Medulla oblongata (tissue), 1 donor: ENCODE measurements at regions not wholly inside any gene's neighbourhood (a gene's known extent, or its start where the extent isn't known, plus 50 kb on each side); places are given as distances from the start of the nearest gene placed in this dataset.
"Not testable (repeated sequence)": the region's sequence is repeated elsewhere in the genome, so short reads cannot be mapped to it uniquely, and the experiment has no call there.

ENCODE experiments used
- DNase-seq: peaks from one replicate; pipeline ENCODE4 v3.0.0-alpha.2; 2015; ENCODE audit errors: extremely low spot score

DNA sequence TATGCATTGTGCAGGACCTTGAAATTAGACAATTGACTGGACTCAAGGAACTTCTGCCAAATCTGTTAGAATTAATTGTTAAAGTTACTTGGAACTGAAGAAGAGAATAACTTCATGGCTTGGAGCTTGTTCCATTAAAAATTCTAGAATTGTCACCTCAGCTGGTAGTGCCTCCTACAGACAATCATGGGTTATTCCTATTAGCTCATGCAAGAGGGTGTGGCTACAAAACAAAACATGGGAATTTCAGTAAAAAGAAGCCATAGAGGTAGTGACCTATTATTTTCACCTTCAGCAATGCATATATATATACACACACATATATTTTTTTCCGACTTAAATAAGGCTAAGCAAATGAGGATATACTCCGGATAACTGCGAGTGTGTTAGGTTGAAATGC is 181.9 kb upstream of the DTNA start:
- DNase-seq = no peak

DNA sequence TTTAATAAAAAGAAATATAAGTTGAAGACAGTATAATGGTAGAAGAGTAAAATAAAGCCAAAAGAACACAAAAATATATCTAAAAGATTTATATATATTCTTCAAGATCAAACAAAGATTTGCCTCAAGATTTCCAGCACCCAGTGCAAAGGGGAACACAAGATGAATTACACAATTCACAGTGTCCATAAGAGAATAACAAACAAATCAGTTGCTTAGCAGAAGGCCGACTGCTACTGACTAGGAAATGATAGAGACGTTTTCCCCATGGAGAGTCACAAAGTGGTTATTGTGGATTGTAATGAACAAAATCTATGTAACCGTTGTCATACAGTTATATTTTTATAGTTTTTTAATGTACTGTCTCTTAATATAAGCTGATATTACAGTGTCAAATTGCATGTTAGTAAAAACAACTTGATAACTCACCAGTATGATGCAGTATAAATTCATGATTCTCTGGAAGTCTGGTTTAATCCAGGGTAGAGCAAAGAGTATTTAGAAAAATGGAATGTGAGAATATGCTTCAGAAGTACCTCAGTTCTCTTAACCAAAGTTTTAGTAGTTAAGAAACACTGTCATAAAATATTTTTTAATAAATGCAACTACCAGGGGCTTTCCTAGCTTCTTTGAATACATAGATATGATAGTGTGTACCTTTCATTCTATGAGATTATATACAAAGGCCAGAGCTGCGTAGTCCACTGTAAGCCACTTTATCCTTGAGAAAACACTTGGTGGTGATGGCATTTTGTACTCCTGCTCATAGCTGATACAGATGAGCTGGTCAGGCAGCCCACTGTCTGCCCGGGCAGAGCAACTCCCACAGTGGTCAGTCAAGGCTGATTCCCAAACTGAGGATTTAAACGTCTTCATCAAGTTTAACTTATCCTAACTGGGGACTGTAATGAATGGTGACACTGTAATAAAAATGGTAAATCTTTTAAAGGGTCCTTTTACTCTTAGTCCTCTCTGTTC is 180.5 kb upstream of the DTNA start:
- peak; percentile 24 for DNase-seq

DNA sequence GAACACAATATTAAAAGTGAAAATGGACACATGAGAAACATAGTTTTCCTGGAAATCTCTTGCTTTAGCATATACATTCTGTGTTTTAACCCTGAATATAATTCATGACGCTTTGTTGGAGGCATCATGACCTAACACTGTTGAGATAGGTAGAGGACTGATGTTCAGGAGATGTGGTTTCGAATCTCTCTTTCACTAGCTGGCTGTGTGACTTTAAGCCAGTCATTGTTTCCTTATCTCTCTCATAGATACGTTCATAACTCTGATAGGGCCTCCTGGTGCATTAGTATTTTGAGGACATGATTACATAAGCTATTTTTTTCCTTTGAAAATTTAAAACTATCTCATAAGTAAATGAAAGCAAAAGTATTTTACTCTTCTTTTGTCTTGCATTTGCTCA is 179.0 kb upstream of the DTNA start:
- DNase-seq = no peak

DNA sequence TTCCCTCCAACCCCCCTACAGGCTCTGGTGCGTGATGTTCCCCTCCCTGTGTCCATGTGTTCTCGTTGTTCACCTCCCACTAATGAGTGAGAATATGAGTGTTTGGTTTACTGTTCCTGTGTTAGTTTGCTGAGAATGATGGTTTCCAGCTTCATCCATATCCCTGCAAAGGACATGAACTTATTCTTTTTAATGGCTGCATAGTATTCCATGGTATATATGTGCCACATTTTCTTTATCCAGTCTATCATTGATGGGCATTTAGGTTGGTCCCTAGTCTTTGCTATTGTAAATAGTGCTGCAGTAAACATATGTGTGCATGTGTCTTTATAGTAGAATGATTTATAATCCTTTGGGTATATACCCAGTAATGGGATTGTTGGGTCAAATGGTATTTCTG is 175.5 kb upstream of the DTNA start:
- not testable (repeated sequence) for DNase-seq

- DNase-seq = no peak
These were observed 169.2 kb upstream of the DTNA start for GRCh38 chr18:34540897-34541296.

GRCh38 chr18:34542625-34543024 is 167.5 kb upstream of the DTNA start:
- no peak for DNase-seq

GRCh38 chr18:34543356-34543755 is 166.7 kb upstream of the DTNA start:
- no peak for DNase-seq

DNA sequence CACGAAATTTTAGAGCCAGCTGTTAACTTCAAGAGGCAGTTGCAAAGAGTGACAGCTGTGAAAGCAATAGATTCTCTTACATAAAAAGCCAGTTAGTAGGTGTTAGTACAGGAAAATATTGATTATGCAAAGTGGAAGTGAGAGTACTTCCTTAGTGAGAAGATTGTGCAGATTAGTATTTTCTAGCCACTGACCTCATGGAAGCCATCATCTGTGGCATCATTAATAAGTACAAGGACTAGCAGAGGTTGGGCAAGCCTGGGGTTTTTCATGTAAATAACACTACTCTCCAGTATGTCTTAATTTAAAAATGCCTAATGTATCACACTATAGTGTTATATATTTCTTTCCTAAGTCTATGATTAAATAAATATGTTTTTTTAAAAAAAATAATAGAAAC is 166.2 kb upstream of the DTNA start:
- DNase-seq = no peak

DNA sequence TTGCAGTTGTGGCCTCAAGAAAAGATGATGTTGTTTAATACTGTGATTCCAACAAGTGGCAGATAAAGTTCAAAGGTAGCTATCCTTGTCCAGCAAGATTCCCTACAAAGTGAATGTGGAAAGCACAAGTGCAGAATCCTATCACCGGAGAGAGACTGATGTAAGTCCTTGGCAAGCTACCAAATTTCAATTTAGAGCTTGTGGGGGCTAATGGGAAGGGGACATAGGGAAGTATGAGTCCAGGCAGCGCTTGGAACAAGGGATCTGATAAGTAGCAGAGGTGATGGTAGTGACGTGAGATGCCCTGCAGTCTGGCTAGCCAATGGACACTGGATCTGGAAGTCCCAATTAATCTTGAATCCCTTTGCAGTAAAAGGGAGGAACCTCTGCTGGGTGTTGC is 165.2 kb upstream of the DTNA start:
- DNase-seq = no peak

DNA sequence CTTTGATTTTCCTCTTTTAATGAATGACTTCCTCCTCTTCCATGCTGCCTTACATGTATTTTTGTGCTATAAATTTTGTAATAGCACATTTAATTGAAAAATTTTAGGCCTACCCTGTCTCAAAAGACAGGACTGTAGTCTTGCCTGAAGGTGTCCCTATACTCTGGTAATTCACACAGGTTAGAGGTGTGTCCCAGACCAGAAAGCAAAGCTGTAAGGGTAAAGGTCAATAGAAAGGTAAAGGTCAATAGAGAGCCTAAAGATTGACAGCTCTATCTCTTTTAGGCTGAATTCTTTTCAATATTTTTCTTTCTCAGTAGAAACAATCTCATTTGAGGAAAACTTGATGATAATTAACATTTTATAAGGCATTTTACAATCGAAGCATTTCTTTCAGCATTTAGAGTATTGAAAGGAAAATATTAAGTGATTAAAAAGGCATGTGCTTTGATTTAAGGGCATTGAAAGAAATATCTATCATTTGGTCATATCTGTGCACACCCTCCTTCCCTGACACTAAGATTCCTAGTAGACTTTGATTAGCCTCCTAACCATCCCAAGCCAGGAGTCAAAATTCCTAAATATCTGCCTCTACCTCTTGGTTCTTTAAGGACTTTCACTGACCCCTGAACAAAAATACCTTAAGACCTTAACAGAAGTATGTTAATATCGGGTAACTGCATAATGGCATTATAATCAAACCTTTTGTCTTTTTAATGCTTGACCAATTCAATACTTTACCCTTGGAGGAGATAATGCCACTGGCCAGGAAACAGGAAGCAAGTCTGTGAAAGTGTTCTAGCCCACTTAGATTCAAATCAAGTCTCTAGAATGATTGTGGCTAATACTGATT is 161.8 kb upstream of the DTNA start:
- no peak for DNase-seq

DNA sequence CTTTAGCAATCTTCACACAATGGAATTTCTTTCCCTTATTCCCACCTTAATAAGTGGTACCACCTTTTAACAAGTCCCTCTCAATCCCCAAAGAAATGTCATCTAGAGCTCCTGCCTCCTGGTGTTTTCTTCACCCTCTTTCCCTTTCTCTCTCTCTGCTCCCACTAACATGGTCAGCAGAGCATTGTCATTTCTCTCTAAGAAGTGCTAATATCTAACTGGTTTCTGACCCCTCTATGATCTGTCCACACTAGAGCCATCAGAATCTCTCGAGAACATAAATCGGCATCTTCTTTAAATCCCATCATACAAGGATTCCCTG is 161.2 kb upstream of the DTNA start:
- DNase-seq = no peak

DNA sequence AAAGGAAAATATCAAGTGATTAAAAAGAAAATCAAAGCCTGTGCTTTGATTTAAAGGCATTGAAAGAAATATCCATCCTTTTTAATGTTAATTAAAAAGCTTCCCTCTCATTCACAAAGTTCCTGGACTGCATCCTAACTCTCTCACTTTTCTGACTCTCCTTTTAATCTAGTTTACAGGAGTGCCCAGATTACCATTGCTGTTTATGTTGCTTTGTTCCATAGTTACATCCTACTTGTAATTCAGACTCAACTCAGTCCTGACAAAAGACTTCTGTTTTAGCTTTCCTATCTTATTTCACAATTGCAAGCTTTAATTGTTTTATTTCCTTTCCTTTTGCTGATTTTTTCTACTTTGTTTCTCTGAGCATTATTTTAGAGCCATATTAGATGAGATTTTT is 160.7 kb upstream of the DTNA start:
- DNase-seq = peak; percentile 19

DNA sequence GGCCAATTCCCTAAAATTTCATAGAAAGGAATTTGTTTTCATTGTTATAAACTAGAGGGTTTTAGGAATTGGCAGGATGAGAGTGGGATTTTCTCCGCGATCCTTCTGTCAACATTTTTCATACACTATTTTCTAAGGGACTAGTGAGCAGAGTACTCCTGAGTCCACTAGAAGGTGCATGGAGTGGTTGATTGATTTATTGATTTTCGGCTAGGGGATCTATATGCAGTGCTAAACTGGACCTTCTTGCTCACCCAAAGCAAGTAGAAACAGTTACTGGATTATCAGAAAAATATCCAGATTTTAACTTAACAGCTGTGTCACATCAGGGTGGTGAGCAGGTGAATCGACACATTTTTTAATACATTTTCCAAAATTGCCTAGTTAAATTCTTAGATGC is 159.9 kb upstream of the DTNA start:
- DNase-seq = no peak

- DNase-seq = no peak
These were observed 159.2 kb upstream of the DTNA start for GRCh38 chr18:34550902-34551301.

DNA sequence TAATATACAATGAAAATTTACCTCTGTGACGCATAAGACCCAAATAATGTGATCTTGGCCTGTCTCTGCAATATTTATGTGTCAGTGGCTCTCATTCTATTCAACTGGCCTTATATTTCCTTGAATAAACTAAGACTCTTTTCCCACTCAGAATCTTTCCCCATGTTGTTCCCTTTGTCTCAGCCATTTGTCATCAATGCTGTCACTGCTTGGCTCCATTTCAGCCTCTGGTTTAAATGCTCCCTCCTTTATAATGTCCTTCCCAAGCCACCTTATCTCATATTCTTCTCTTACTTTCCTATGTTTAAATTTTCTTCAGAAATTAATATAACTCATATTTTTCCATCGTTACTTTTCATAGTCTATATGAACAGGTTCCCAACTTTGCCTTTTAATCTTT is 158.3 kb upstream of the DTNA start:
- DNase-seq = no peak

GRCh38 chr18:34562252-34562870 is 147.7 kb upstream of the DTNA start:
- no peak for DNase-seq

- DNase-seq = no peak
These were observed 142.2 kb upstream of the DTNA start for GRCh38 chr18:34567857-34568256.

GRCh38 chr18:34576622-34577021 is 133.5 kb upstream of the DTNA start:
- DNase-seq = no peak

DNA sequence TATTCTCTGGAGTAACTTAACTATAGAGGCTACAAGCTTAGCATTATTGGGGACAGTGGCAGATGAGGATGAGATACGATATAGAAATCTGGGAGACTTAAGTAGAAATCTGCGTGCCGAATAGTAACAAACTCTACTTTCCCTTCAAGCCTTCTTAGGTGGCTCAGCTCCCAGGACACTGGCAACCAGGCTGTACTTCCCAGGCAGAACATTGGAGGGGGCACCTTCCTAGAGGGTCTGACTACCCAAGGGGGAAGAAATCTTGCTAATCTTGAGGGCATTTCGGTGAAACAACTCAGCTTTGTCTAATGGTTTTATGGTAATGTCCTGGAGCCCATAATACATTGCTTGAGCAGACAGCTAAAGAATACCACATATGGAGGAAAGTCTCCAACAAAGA is 126.2 kb upstream of the DTNA start:
- no peak for DNase-seq

DNA sequence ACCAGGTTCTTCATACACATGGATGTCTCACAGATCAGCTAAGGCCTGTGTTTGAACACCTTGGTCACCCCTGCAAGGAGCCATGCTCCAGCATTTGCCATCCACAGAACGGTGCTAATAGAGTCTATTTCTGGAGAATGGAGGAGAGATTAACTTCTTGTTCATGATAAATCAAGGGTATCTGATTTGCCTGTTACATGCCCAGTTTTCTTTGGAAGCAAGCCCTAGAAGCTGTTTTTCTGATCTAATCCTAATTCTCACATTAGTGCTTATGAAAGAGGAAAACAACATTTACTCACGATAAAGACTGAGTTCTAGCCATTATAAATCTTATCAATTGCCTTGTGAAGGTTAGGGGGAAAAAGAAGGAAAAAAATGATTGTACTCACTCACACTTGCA is 119.6 kb upstream of the DTNA start:
- DNase-seq = no peak

DNA sequence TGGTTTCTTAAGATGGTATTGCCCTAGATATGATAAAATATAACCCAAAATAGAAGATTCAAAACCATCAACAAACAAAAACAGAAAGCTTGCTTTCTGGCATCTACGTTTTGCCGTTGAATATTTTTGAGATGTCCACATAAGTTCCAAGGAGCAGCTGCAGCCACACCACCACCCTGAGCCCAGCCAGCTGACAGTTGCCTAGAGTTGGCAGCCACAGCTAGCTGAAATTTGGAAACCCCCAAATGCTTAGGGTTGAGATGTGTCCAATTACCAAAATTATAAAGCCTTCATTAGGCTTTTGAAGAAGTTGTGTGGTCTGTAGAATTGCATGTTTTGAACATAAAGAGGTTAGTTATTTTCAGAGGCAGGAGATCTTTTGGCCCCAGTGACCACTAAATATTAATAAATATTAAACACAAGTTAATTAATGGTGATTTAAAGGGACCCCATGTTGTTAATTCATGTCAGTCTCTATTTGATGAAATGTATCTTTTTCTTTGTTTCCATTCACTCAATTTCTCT is 118.1 kb upstream of the DTNA start:
- no peak for DNase-seq

DNA sequence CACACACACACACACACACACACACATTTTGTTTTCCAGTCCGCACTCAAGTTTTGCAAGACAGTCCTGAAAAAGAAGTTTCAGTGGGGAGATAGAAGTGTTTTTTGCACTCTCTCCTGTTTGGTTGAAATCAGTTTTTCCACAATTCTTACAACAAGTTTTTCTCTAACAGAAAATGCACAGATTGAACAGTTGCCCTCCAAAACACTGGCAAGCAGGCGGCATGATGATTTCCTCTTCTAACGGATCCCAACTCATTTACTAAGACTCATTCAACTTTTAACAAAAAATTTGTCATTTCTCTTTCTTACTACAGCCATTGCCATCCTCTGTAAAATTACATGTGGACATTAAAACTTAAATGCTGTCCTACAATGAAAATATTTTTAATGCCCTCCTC is 117.6 kb upstream of the DTNA start:
- DNase-seq = no peak
